ENCODE measurements at regions not wholly inside any gene's neighbourhood (a gene's known extent, or its start where the extent isn't known, plus 50 kb on each side); places are given as distances from the start of the nearest gene placed in this dataset.

GRCh38 chr15:62785881-62786828, 256.4 kb upstream of the TPM1 start:
- TF ChIP-seq, protein P1, sequence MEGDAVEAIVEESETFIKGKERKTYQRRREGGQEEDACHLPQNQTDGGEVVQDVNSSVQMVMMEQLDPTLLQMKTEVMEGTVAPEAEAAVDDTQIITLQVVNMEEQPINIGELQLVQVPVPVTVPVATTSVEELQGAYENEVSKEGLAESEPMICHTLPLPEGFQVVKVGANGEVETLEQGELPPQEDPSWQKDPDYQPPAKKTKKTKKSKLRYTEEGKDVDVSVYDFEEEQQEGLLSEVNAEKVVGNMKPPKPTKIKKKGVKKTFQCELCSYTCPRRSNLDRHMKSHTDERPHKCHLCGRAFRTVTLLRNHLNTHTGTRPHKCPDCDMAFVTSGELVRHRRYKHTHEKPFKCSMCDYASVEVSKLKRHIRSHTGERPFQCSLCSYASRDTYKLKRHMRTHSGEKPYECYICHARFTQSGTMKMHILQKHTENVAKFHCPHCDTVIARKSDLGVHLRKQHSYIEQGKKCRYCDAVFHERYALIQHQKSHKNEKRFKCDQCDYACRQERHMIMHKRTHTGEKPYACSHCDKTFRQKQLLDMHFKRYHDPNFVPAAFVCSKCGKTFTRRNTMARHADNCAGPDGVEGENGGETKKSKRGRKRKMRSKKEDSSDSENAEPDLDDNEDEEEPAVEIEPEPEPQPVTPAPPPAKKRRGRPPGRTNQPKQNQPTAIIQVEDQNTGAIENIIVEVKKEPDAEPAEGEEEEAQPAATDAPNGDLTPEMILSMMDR (conservative IDR thresholded peaks at IDR 0.05; ENCODE audit: low read depth, low read length), result no peak
- TF ChIP-seq EZH2 (IDR thresholded peaks at IDR 0.05; ENCODE audit: borderline replicate concordance, low read depth, low read length, poor library complexity, severe bottlenecking), result no peak

Measured in A673 (cell line).